Neuronal stem cell (in vitro differentiated cells): ENCODE measurements at regions not wholly inside any gene's neighbourhood (a gene's known extent, or its start where the extent isn't known, plus 50 kb on each side); places are given as distances from the start of the nearest gene placed in this dataset.

Source experiments
- DNase-seq: peaks from one replicate; pipeline ENCODE4 v3.0.0-alpha.2; 2013; ENCODE audit warnings: low spot score
- H2AFZ ChIP-seq: one replicate; pipeline ENCODE4 v1.6.1; 2013; ENCODE audit warnings: mild to moderate bottlenecking, low read length, inconsistent platforms
- H2AK5ac ChIP-seq: 2 replicates; pipeline ENCODE4 v1.6.1; 2013; ENCODE audit warnings: low read depth, mild to moderate bottlenecking, inconsistent platforms, low read length, moderate library complexity, mixed read lengths
- H2BK120ac ChIP-seq: 2 replicates; pipeline ENCODE4 v1.6.1; 2013; ENCODE audit warnings: low read depth, mild to moderate bottlenecking, inconsistent platforms, low read length, moderate library complexity, mixed read lengths
- H2BK12ac ChIP-seq: one replicate; pipeline ENCODE4 v1.6.1; 2013; ENCODE audit warnings: low read length, inconsistent platforms
- H2BK15ac ChIP-seq: 2 replicates; pipeline ENCODE4 v1.6.1; 2013; ENCODE audit warnings: mild to moderate bottlenecking, low read length, inconsistent platforms, mixed read lengths
- H2BK5ac ChIP-seq: one replicate; pipeline ENCODE4 v1.6.1; 2013; ENCODE audit warnings: inconsistent platforms, mild to moderate bottlenecking, low read length, moderate library complexity
- H3K14ac ChIP-seq: one replicate; pipeline ENCODE4 v1.6.1; 2013; ENCODE audit warnings: low read length, inconsistent platforms
- H3K18ac ChIP-seq: 2 replicates; pipeline ENCODE4 v1.6.1; 2013; ENCODE audit warnings: low read length, inconsistent platforms
- H3K23ac ChIP-seq: 2 replicates; pipeline ENCODE4 v1.6.1; 2013; ENCODE audit warnings: low read depth, mild to moderate bottlenecking, mixed read lengths, low read length, inconsistent platforms; ENCODE audit not compliant: poor library complexity
- H3K27ac ChIP-seq: replicated peaks from 3 replicates; pipeline ENCODE4 v1.5.1; 2013; ENCODE audit warnings: low read length, inconsistent platforms
- H3K27me3 ChIP-seq, 3 experiments: 2 replicates each; pipeline ENCODE4 v1.6.1; 2013; ENCODE audit warnings: low read length in 3 of 3, mild to moderate bottlenecking in 2 of 3, inconsistent platforms in 1 of 3, low read depth in 1 of 3, mixed read lengths in 1 of 3, moderate library complexity in 1 of 3; ENCODE audit not compliant: control insufficient read depth in 3 of 3, insufficient read depth in 3 of 3
- H3K36me3 ChIP-seq, 2 donors: replicated peaks in 1 of 2; 2 replicates each; pipeline ENCODE4 v1.6.1; 2013; ENCODE audit warnings: low read length in 2 of 2; ENCODE audit not compliant: control insufficient read depth in 2 of 2, insufficient read depth in 2 of 2
- H3K4ac ChIP-seq: 2 replicates; pipeline ENCODE4 v1.6.1; 2013; ENCODE audit warnings: inconsistent platforms, mild to moderate bottlenecking, low read length, moderate library complexity
- H3K4me1 ChIP-seq, 2 donors: 1 replicate in 1 of 2; 2 replicates in 1 of 2; pipeline ENCODE4 v1.6.1; 2013; ENCODE audit warnings: low read length in 2 of 2, low read depth in 1 of 2; ENCODE audit not compliant: control insufficient read depth in 2 of 2, insufficient read depth in 1 of 2
- H3K4me2 ChIP-seq: one replicate; pipeline ENCODE4 v1.6.1; 2013; ENCODE audit warnings: mild to moderate bottlenecking, low read length, inconsistent platforms; ENCODE audit not compliant: insufficient read depth, poor library complexity, severe bottlenecking
- H3K4me3 ChIP-seq, 2 donors: 2 replicates each; pipeline ENCODE4 v1.5.1; 2013; ENCODE audit warnings: low read length in 2 of 2, mild to moderate bottlenecking in 2 of 2, inconsistent platforms in 1 of 2, moderate library complexity in 1 of 2
- H3K79me1 ChIP-seq: one replicate; pipeline ENCODE4 v1.6.1; 2013; ENCODE audit warnings: low read depth, mild to moderate bottlenecking, inconsistent platforms, low read length, moderate library complexity
- H3K9ac ChIP-seq: one replicate; pipeline ENCODE4 v1.6.1; 2013; ENCODE audit warnings: mild to moderate bottlenecking, low read depth, low read length, inconsistent platforms; ENCODE audit not compliant: poor library complexity
- H3K9me3 ChIP-seq, 2 donors: replicated peaks in 1 of 2; 2 replicates each; pipeline versions ENCODE3 to v1.6.1; 2013; ENCODE audit warnings: low read length in 2 of 2, mild to moderate bottlenecking in 2 of 2, inconsistent platforms in 1 of 2, low read depth in 1 of 2, mixed read lengths in 1 of 2, moderate library complexity in 1 of 2; ENCODE audit not compliant: control insufficient read depth in 2 of 2, insufficient read depth in 1 of 2
- H4K8ac ChIP-seq: one replicate; pipeline ENCODE4 v1.6.1; 2013; ENCODE audit warnings: low read depth, mild to moderate bottlenecking, inconsistent platforms, low read length, moderate library complexity
- H4K91ac ChIP-seq: one replicate; pipeline ENCODE4 v1.6.1; 2013; ENCODE audit warnings: low read length, low read depth, mild to moderate bottlenecking, inconsistent platforms; ENCODE audit not compliant: poor library complexity
- WGBS, 2 donors: extraction: QIAGEN DNeasy Blood & Tissue Kit; methylation state at CpG; one replicate each; pipeline ENCODE4 v1.1.7; 2013; ENCODE audit warnings: missing lambda C conversion rate in 2 of 2, mixed read lengths in 1 of 2; ENCODE audit not compliant: insufficient read length in 2 of 2, insufficient replicate concordance in 1 of 2; ENCODE audit errors: extremely low coverage in 2 of 2; 5-methylcytosine and 5-hydroxymethylcytosine counted together

GRCh38 chr16:48903039-48903438 lies 293.1 kb upstream of the N4BP1 start:
- no peak for DNase-seq
- H4K8ac ChIP-seq, result no peak overlapping the region
- peaks cover 0 to 10% of the 10 kb centered on the region in 2 donors for H3K4me1 ChIP-seq
- no peak overlapping the region for H4K91ac ChIP-seq
- H2BK5ac ChIP-seq, result no peak overlapping the region
- no peak overlapping the region for H3K4me3 ChIP-seq
- no peak overlapping the region for H3K27ac ChIP-seq
- no peak overlapping the region for H2BK12ac ChIP-seq
- H2AFZ ChIP-seq, result no peak overlapping the region
- H3K79me1 ChIP-seq, result no peaks in the 10 kb centered on the region
- no peak overlapping the region for H2BK15ac ChIP-seq
- no peak overlapping the region for H3K4me2 ChIP-seq
- no peak overlapping the region for H3K14ac ChIP-seq
- no peak overlapping the region for H2BK120ac ChIP-seq
- H3K4ac ChIP-seq, result no peak overlapping the region
- peaks cover 0 to 10% (median 0%) of the 10 kb centered on the region in 3 experiments for H3K27me3 ChIP-seq
- no peaks in the 10 kb centered on the region for H3K9me3 ChIP-seq
- H2AK5ac ChIP-seq, result no peak overlapping the region
- no peak overlapping the region for H3K18ac ChIP-seq
- no peak overlapping the region for H3K23ac ChIP-seq
- no peaks in the 10 kb centered on the region for H3K36me3 ChIP-seq
- no peak overlapping the region for H3K9ac ChIP-seq
- no CpG with 5 or more reads among the region's 7 CpGs for WGBS, 2 donors

GRCh38 chr16:48901712-48902374 lies 291.9 kb upstream of the N4BP1 start:
- no peak overlapping the region for H2BK15ac ChIP-seq
- H2BK5ac ChIP-seq, result no peak overlapping the region
- no peak overlapping the region for H4K91ac ChIP-seq
- H4K8ac ChIP-seq, result no peak overlapping the region
- no peak overlapping the region for H3K4ac ChIP-seq
- no peak overlapping the region for H2BK120ac ChIP-seq
- H2BK12ac ChIP-seq, result no peak overlapping the region
- H3K4me1 ChIP-seq, result peaks cover 0 to 10% of the 10 kb centered on the region in 2 donors
- H2AK5ac ChIP-seq, result no peak overlapping the region
- H3K23ac ChIP-seq, result no peak overlapping the region
- no peak overlapping the region for H3K9ac ChIP-seq
- H3K9me3 ChIP-seq, result no peaks in the 10 kb centered on the region
- H2AFZ ChIP-seq, result no peak overlapping the region
- H3K27ac ChIP-seq, result no peak overlapping the region
- WGBS, 2 donors, result no CpG with 5 or more reads among the region's 9 CpGs
- DNase-seq, result no peak
- no peaks in the 10 kb centered on the region for H3K36me3 ChIP-seq
- H3K18ac ChIP-seq, result no peak overlapping the region
- no peak overlapping the region for H3K14ac ChIP-seq
- no peak overlapping the region for H3K4me2 ChIP-seq
- peaks cover 0 to 10% (median 0%) of the 10 kb centered on the region in 3 experiments for H3K27me3 ChIP-seq
- no peak overlapping the region for H3K4me3 ChIP-seq
- no peaks in the 10 kb centered on the region for H3K79me1 ChIP-seq

GRCh38 chr16:48899500-48899899 lies 289.5 kb upstream of the N4BP1 start:
- Histone ChIP-seq H3K27me3 (peaks cover 0 to 10% (median 0%) of the 10 kb centered on the region in 3 experiments), H2AK5ac (no peak overlapping the region), H2BK5ac (no peak overlapping the region), H3K23ac (no peak overlapping the region), H2BK15ac (no peak overlapping the region), H3K4me3 (no peak overlapping the region), H3K14ac (no peak overlapping the region), H3K36me3 (no peaks in the 10 kb centered on the region), H3K18ac (no peak overlapping the region), H3K4ac (no peak overlapping the region), H3K27ac (no peak overlapping the region), H2BK120ac (no peak overlapping the region), H4K8ac (no peak overlapping the region), H3K4me2 (no peak overlapping the region), H2BK12ac (no peak overlapping the region), H2AFZ (no peak overlapping the region), H3K4me1 (peaks cover 0 to 5% of the 10 kb centered on the region in 2 donors), H4K91ac (no peak overlapping the region), H3K9ac (no peak overlapping the region), H3K9me3 (no peaks in the 10 kb centered on the region), H3K79me1 (no peaks in the 10 kb centered on the region)
- DNase-seq, result no peak
- WGBS, 2 donors, result no CpG with 5 or more reads among the region's 1 CpG

GRCh38 chr16:48897698-48898205 lies 287.8 kb upstream of the N4BP1 start:
- Histone ChIP-seq H2AK5ac (no peak overlapping the region), H2BK120ac (no peak overlapping the region), H3K18ac (no peak overlapping the region), H3K9me3 (no peaks in the 10 kb centered on the region), H3K27ac (no peak overlapping the region), H2AFZ (no peak overlapping the region), H3K14ac (no peak overlapping the region), H3K79me1 (no peaks in the 10 kb centered on the region), H2BK12ac (no peak overlapping the region), H3K4me1 (no peaks in the 10 kb centered on the region), H2BK5ac (no peak overlapping the region), H3K4me2 (no peak overlapping the region), H3K27me3 (peaks cover 0 to 4% (median 0%) of the 10 kb centered on the region in 3 experiments), H3K9ac (no peak overlapping the region), H4K91ac (no peak overlapping the region), H3K23ac (no peak overlapping the region), H3K4me3 (no peak overlapping the region), H3K4ac (no peak overlapping the region), H2BK15ac (no peak overlapping the region), H3K36me3 (no peaks in the 10 kb centered on the region), H4K8ac (no peak overlapping the region)
- WGBS, 2 donors, result no CpG with 5 or more reads among the region's 8 CpGs
- no peak for DNase-seq
